WTC11 (cell line): ENCODE measurements at regions not wholly inside any gene's neighbourhood (a gene's known extent, or its start where the extent isn't known, plus 50 kb on each side); places are given as distances from the start of the nearest gene placed in this dataset.

Source experiments
- ATAC-seq: fragments of 200-7000 bp; cut with Tn5 transposase; 2 replicates; pipeline ENCODE4 v1.10.0; 2021; ENCODE audit warnings: mild to moderate bottlenecking, moderate library complexity
- CTCF ChIA-PET: fragments of 300-600 bp; sonication (Branson Sonifier 250); formaldehyde crosslinking; loops from one replicate; lab custom pipeline; 2021; ENCODE audit warnings: antibody characterized with exemption; lab: Charles Lee
- POLR2A ChIA-PET: fragments of 350-600 bp; sonication (Branson Sonifier 250); formaldehyde crosslinking; loops from one replicate; lab custom pipeline; 2021; ENCODE audit warnings: antibody characterized with exemption; lab: Charles Lee
- DNase-seq: peaks from one replicate; pipeline ENCODE4 v3.0.0; 2021; ENCODE audit warnings: low spot score
- H3K27ac Mint-ChIP-seq: 2 replicates; pipeline ENCODE4 v1.8.0; 2021; ENCODE audit warnings: mixed read lengths
- H3K27me3 Mint-ChIP-seq: 2 replicates; pipeline ENCODE4 v1.8.0; 2021; ENCODE audit warnings: low read depth, mild to moderate bottlenecking, moderate library complexity, mixed read lengths
- H3K36me3 Mint-ChIP-seq: 2 replicates; pipeline ENCODE4 v1.8.0; 2021; ENCODE audit warnings: mixed read lengths
- H3K4me1 Mint-ChIP-seq: 2 replicates; pipeline ENCODE4 v1.8.0; 2022; ENCODE audit warnings: mixed read lengths
- H3K4me3 Mint-ChIP-seq: 2 replicates; pipeline ENCODE4 v1.8.0; 2021; ENCODE audit warnings: mild to moderate bottlenecking, moderate library complexity, mixed read lengths
- H3K9me3 Mint-ChIP-seq: 2 replicates; pipeline ENCODE4 v1.8.0; 2021; ENCODE audit warnings: mixed read lengths
- AFF4 ChIP-seq: sonication (generic); formaldehyde crosslinking; IDR thresholded peaks from 2 replicates; pipeline ENCODE4 v1.8.1; 2023; ENCODE audit warnings: mild to moderate bottlenecking, missing genetic modification reagents, borderline replicate concordance
- E2F4 ChIP-seq: sonication (generic); formaldehyde crosslinking; IDR thresholded peaks from 2 replicates; pipeline ENCODE4 v1.8.1; 2022; ENCODE audit warnings: low read depth, mild to moderate bottlenecking, moderate library complexity, missing genetic modification reagents, borderline replicate concordance
- GTF2I ChIP-seq: fragments of 250-450 bp; sonication (Bioruptor Pico); conservative IDR thresholded peaks from 2 replicates; pipeline ENCODE4 v1.4.0; 2021; ENCODE audit warnings: mild to moderate bottlenecking
- HMGXB4 ChIP-seq: sonication (generic); formaldehyde crosslinking; IDR thresholded peaks from 2 replicates; pipeline ENCODE4 v1.8.1; 2023; ENCODE audit warnings: mild to moderate bottlenecking, moderate library complexity, missing genetic modification reagents
- JUN ChIP-seq: sonication (generic); formaldehyde crosslinking; IDR thresholded peaks from 2 replicates; pipeline ENCODE4 v1.8.0; 2023; ENCODE audit warnings: mild to moderate bottlenecking, missing genetic modification reagents
- NFYB ChIP-seq: sonication (generic); formaldehyde crosslinking; conservative IDR thresholded peaks from 2 replicates; pipeline ENCODE4 v1.8.0; 2022; ENCODE audit warnings: low read depth, missing genetic modification reagents
- NR3C1 ChIP-seq: sonication (generic); formaldehyde crosslinking; conservative IDR thresholded peaks from 2 replicates; pipeline ENCODE4 v1.8.1; 2023; ENCODE audit warnings: low read depth, mild to moderate bottlenecking, missing genetic modification reagents
- PREB ChIP-seq: sonication (generic); formaldehyde crosslinking; IDR thresholded peaks from 2 replicates; pipeline ENCODE4 v1.8.1; 2022; ENCODE audit warnings: mild to moderate bottlenecking, missing genetic modification reagents, moderate library complexity, borderline replicate concordance
- RORB ChIP-seq: fragments of 250-450 bp; sonication (Bioruptor Pico); IDR thresholded peaks from 2 replicates; pipeline ENCODE4 v1.9.0; 2021; ENCODE audit warnings: mild to moderate bottlenecking
- SMAD3 ChIP-seq: sonication (generic); formaldehyde crosslinking; IDR thresholded peaks from 2 replicates; pipeline ENCODE4 v1.8.0; 2022; ENCODE audit warnings: missing genetic modification reagents, mild to moderate bottlenecking, borderline replicate concordance
- TEAD1 ChIP-seq: sonication (generic); formaldehyde crosslinking; IDR thresholded peaks from 2 replicates; pipeline ENCODE4 v1.8.0; 2022; ENCODE audit warnings: mild to moderate bottlenecking, missing genetic modification reagents
- ZNF219 ChIP-seq: sonication (generic); formaldehyde crosslinking; IDR thresholded peaks from 2 replicates; pipeline ENCODE4 v1.8.0; 2023; ENCODE audit warnings: missing genetic modification reagents, mild to moderate bottlenecking, borderline replicate concordance
- ZNF232 ChIP-seq: sonication (generic); formaldehyde crosslinking; IDR thresholded peaks from 2 replicates; pipeline ENCODE4 v1.8.0; 2022; ENCODE audit warnings: mild to moderate bottlenecking, missing genetic modification reagents
- ZNF281 ChIP-seq: sonication (generic); formaldehyde crosslinking; IDR thresholded peaks from 2 replicates; pipeline ENCODE4 v1.8.0; 2023; ENCODE audit warnings: mild to moderate bottlenecking, missing genetic modification reagents
- ZNF396 ChIP-seq: fragments of 250-450 bp; sonication (Bioruptor Pico); IDR thresholded peaks from 2 replicates; pipeline ENCODE4 v1.8.0; 2021; ENCODE audit warnings: mild to moderate bottlenecking, moderate library complexity, borderline replicate concordance

- POLR2A ChIA-PET, result no interaction called here
- peaks cover 100% of the 10 kb centered on the region for H3K27me3 Mint-ChIP-seq
Observed at GRCh38 chr2:242040303-242040655, 170.8 kb downstream of the RTP5 start.

More at GRCh38 chr2:242040303-242040655, 170.8 kb downstream of the RTP5 start:
- ATAC-seq (no peak), DNase-seq (no peak)
- Mint-ChIP-seq H3K4me1 (no peaks in the 10 kb centered on the region), H3K27ac (no peak overlapping the region), H3K9me3 (no peaks in the 10 kb centered on the region), H3K4me3 (no peak overlapping the region), H3K36me3 (no peaks in the 10 kb centered on the region)
- TF ChIP-seq JUN (CRISPR knock-in tag) (no peak), HMGXB4 (CRISPR knock-in tag) (no peak), ZNF232 (no peak), TEAD1 (CRISPR knock-in tag) (no peak), NFYB (CRISPR knock-in tag) (no peak), GTF2I (CRISPR knock-in tag) (no peak), SMAD3 (no peak), AFF4 (CRISPR knock-in tag) (no peak), RORB (CRISPR knock-in tag) (no peak), ZNF281 (CRISPR knock-in tag) (no peak), NR3C1 (CRISPR knock-in tag) (no peak), ZNF219 (CRISPR knock-in tag) (no peak), E2F4 (CRISPR knock-in tag) (no peak), PREB (CRISPR knock-in tag) (no peak), ZNF396 (CRISPR knock-in tag) (no peak)
- CTCF ChIA-PET, result no interaction called here
